G401.6 (cell line): ENCODE measurements at regions not wholly inside any gene's neighbourhood (a gene's known extent, or its start where the extent isn't known, plus 50 kb on each side); places are given as distances from the start of the nearest gene placed in this dataset.
"Not testable (repeated sequence)": the region's sequence is repeated elsewhere in the genome, so short reads cannot be mapped to it uniquely, and the experiment has no call there.

ENCODE experiments used
- FAIRE-seq: peaks from 2 replicates; lab custom pipeline; 2012; peaks lifted over from hg19 to GRCh38; lab: Jason Lieb, UNC

- not testable (repeated sequence) for FAIRE-seq
Observed at GRCh38 chr12:127048525-127048924, 1218.4 kb upstream of the TMEM132C start.

GRCh38 chr12:127051139-127051538 is 1215.8 kb upstream of the TMEM132C start:
- FAIRE-seq = no peak

GRCh38 chr12:127052511-127053232 is 1214.3 kb upstream of the TMEM132C start:
- no peak for FAIRE-seq

GRCh38 chr12:127054531-127054930 is 1212.4 kb upstream of the TMEM132C start:
- no peak for FAIRE-seq

- FAIRE-seq = no peak
Observed at GRCh38 chr12:127060310-127060847, 1206.6 kb upstream of the TMEM132C start.

- FAIRE-seq = no peak
Observed at GRCh38 chr12:127060933-127061332, 1206.0 kb upstream of the TMEM132C start.

GRCh38 chr12:127063339-127064072 is 1203.5 kb upstream of the TMEM132C start:
- no peak for FAIRE-seq

GRCh38 chr12:127064207-127064606 is 1202.8 kb upstream of the TMEM132C start:
- FAIRE-seq = no peak

- FAIRE-seq = no peak
Observed at GRCh38 chr12:127065595-127065994, 1201.4 kb upstream of the TMEM132C start.

GRCh38 chr12:127070515-127071157 is 1196.3 kb upstream of the TMEM132C start:
- FAIRE-seq = no peak

GRCh38 chr12:127074161-127074560 is 1192.8 kb upstream of the TMEM132C start:
- FAIRE-seq = no peak

- no peak for FAIRE-seq
Observed at GRCh38 chr12:127075981-127076380, 1191.0 kb upstream of the TMEM132C start.

GRCh38 chr12:127077262-127078045 is 1189.5 kb upstream of the TMEM132C start:
- FAIRE-seq = no peak

GRCh38 chr12:127078577-127079350 is 1188.2 kb upstream of the TMEM132C start:
- no peak for FAIRE-seq

- no peak for FAIRE-seq
Observed at GRCh38 chr12:127079636-127080035, 1187.3 kb upstream of the TMEM132C start.

GRCh38 chr12:127081058-127081457 is 1185.9 kb upstream of the TMEM132C start:
- no peak for FAIRE-seq

GRCh38 chr12:127083008-127083949 is 1183.7 kb upstream of the TMEM132C start:
- FAIRE-seq = no peak

GRCh38 chr12:127101076-127101475 is 1165.9 kb upstream of the TMEM132C start:
- FAIRE-seq = no peak

- FAIRE-seq = no peak
Observed at GRCh38 chr12:127106041-127106440, 1160.9 kb upstream of the TMEM132C start.

- no peak for FAIRE-seq
Observed at GRCh38 chr12:127106697-127107096, 1160.3 kb upstream of the TMEM132C start.
